Left renal cortex interstitium (tissue), 4 donors: ENCODE measurements at regions not wholly inside any gene's neighbourhood (a gene's known extent, or its start where the extent isn't known, plus 50 kb on each side); places are given as distances from the start of the nearest gene placed in this dataset.

Source experiments
- DNase-seq, 4 donors: peaks; one replicate each; pipeline ENCODE4 v3.0.0-alpha.2; 2013; ENCODE audit warnings: low read depth in 4 of 4, low spot score in 2 of 4, missing footprints in 1 of 4

DNA sequence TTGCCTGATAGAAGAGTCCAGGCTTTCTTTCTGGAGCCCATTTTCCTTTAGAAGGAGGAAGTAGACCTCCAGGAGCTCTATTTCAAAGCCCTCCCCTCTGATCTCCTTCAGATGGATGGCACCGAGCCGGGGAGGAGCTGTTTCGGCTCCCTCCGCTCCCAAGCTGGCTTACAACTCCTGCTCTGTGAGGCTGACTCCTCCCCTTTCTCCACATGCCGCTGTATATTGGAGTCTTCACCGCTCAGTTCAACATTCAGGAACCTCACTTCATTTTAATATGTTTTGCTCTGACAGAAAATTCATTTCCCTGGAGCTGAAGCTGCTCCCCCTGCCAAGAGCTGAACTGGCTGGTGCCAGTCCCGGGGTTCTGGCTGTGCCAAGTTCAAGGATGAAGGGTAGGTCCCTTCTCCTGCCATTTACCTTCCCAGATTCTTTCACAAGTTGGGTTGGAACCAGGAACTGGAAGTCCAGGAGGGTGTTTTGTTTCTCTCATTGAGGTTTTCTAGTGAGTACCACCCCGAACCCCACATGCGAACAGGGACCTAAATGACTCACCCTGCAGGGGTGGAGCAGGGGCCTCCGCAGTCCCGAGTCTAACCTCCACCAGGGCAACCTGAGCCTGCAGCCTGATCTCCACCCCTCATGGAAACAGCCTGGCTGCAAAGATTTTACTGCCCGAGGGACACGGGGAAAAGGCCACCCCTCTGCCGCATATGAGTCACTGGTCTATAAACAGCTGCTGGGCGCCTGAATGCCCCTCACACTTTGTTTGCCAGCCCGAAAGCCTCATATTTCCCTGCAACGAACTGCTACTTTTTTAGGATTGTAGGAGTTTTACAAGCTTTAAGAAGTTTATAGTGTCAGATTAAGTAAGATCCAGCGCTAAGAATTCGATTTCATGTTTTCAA is 68.6 kb upstream of the FOXA2 start:
- DNase-seq = no peak

DNA sequence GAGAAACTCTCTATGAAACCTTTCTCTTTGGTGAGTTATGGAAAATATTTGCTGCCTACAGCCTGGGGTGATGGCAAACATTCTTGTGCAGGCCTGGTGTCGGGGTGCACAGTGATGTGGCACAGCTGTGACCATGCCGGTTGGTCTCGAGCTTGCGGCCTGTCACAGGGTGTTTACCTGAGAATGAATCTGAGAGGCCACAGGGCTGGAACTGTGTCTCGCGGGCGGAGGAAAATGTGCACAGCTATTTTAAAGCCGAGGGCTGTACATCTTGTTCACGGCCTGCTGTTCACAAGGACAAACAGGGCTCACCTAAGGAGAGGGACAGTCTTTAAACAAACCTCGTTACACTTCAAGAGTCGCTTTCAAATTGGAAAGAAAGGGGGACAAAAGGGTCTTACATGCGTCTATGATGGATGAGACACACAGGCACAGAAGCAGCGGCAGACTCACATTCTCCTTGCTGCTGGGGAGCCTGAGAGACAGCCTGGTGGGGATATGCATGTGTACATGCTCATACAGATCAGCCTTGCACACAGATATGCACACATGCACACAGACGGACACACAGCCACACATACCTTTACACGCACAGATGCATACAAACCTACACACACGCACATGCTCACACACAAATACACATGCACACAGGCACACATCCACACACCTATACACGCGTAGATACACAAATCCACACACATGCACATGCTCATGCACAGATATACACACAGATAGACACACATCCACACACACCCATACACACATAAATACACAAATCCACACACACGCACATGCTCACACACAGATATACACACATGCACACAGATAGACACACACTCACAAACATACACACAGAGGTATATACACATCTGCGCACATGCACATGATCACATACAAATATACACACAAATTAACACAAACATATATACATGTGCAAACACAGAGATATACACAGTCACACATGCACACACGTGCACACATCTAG is 69.6 kb upstream of the FOXA2 start:
- DNase-seq = no peak

DNA sequence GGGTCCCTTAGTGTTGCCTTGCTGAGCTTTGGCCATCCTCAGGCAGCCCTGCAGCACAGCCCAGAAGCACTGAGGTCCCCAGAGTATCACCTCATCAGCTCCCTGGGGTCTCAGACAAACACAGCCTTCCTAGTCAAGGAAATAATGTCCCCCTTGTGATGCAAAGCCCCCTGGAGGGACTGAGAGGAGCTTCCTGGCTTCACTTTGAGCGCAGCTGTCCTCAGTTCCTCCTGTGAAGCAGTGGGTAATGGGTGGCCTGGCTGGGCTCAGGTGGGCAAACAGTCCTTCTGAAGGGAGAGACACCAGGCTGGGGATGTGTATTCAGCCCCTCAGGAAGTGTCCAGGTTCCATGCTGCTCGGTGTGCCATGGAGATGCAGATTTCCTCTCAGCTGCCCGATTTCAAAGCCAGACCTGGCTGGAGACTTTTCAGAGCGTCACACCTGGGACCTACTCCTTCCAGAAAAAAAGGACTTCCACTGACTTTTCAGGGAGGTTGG is 79.2 kb upstream of the FOXA2 start:
- DNase-seq = no peak

DNA sequence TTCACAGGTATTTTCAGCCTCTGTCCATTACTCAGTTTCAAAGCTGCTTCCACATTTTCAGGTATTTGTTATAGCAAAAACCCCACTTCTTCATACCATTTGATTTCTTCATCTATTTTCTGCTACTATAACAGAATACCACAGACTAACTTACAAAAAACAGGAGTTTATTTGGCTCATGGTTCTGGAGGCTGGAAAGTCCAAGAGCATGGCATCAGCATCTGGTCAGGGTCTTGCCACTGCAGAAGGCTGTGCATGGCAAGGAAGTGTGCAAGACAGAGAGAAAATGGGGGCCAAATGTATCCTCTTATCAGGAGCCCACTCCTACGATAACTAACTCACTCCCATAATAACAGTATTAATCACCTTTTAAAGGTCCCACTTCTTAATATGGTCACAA is 82.8 kb upstream of the FOXA2 start:
- DNase-seq = no peak

DNA sequence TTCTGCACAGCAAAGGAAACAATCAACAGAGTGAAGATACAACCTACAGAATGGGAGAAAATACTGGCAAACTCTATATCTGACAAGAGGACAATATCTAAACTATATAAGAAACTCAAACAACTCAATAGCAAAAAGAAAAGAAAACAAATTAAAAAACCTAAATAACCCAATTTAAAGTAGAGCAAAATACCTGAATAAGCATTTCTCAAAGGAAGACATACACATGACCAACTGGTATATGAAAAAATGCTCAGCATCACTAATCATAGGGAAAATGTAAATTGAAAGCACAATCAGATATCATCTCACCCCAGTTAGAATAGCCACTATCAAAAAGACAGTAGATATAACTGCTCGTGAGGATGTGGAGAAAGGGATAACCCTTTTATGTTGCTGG is 87.8 kb upstream of the FOXA2 start:
- DNase-seq = no peak

DNA sequence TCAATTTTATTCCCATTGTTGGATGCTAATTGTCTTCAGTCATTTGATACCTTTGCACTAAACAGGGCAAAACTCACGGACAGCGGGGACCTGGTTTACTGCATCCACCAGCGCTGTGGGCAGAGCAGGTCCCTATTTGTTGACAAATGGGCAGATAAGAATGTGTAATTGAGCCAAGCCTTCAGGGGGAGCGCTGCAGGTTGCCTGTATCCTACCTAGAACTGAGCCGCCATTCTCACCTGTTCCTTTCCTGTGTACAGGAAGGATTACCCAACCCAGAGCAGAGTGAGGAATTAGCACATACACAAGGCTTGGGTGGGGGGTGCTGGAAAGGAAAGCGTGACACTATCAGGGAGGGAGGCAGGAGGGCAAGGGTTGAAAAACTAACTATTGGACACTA is 89.1 kb upstream of the FOXA2 start:
- no peak for DNase-seq

DNA sequence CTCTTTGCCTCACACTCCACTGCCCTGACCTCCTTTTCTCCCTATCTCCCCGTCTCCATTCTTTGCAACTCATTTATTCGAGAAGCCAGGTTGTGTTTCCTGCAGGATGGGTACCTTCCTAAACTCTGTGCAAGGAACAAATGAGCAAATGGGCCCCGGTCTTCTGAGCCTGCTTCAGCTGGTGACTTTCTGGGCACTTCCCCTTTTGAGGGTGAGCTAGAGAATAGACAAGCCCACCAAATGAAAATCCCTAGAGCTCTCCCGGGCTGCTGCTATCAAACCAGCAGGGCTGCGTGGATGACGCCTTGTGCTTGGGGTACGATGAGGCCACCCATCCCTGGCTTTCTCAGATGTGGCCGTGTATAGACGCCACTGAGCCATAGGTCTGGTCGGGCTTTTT is 91.0 kb upstream of the FOXA2 start:
- DNase-seq = no peak

DNA sequence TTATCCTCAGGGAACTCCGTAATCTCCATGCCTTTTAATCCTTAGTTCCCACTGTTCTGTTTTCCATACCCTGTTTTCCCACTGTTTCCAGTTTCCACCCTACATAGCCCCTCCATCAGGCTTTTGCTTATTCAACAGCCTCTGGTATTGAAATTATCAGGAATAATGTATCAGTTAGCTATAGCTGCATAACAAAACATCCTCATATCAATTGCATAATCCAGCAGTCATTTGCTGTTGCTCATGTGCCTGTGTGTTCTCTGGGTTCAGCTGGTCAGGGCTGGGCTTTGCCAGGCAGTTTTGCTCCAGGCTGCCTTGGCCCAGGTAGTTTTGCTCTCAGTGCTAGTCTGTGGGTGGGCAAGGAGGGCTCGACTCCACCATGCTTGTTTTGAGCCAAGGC is 94.3 kb upstream of the FOXA2 start:
- no peak for DNase-seq

DNA sequence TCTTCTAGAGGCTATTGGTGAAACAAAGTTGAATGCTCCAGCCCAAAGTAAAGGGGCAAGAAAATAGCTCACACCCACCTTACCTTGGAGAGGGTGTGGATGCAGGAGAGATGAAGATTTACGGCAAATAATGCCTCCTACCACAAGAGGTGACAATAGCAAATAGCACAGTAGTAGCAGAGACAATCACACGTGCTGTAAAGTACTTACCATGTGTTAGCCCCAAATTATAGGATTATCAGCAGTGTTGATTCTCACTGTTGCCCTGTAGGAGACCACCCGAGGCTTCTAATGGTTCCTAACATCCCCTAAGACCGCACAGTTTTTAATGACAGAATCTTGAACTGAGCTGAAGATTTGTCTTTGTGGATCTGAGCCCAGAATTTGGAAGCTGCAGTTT is 94.8 kb upstream of the FOXA2 start:
- no peak for DNase-seq

DNA sequence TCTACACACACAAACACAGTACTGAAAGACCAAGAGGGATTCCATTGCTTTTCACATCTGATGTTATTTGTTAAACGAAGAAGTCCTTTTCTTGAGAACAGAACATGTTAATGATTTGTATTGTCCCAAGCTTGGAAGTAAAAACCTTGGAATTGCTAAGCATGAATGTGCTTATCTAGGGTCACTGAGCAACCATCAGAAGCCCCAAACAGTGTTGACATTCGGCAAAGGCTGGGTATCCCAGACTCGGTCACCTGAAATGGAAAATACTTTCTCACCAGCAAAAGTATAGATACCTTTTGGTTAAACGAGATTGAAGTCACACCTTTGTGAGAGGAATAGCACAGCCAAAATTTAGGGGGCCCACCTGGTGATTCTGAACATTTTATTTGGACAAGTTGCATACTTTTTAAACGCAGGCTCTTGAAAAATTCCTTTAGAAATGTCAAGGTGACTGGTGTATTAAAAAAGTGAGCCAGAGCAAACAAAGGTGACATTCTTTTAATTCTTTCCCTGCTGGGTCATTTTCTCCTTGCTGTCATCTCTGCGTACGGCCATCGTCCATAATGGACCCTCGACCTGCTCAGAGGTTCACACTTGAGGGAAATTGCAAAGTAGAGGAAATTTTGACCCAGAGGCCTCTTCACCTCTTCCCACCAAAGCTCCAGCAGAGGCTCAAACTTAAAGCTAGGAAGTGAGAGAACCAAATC is 95.8 kb upstream of the FOXA2 start:
- no peak for DNase-seq

DNA sequence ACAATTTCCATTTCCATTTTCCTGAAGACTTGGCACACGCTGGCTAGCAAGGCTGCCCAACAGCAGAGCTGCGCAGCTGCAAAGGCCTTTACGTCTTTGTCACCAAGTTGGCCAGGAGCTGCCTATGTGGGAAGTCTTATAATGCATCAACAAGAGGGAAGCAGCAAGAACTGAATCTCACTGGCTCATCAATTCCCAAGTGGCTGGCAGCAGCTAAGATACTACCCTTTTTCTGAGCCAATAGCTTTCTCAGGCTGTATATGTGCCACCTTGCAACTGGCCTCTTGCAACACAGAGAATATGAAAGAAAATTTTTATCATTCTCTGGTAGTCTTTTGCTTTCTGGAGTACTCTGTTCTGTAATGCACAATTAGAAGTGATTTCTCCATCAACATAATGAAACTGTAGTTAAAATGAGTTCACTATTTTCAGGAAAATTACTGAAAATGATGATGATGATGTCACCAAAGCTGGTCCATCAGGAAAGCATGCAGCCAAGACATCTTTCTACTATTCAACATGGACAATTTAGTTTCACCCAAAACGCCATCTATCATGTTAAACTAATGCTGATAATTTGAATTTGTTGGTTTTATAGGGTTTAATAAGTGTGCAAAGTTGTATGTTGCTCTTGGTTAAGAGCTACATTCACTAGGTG is 97.3 kb upstream of the FOXA2 start:
- DNase-seq = no peak

DNA sequence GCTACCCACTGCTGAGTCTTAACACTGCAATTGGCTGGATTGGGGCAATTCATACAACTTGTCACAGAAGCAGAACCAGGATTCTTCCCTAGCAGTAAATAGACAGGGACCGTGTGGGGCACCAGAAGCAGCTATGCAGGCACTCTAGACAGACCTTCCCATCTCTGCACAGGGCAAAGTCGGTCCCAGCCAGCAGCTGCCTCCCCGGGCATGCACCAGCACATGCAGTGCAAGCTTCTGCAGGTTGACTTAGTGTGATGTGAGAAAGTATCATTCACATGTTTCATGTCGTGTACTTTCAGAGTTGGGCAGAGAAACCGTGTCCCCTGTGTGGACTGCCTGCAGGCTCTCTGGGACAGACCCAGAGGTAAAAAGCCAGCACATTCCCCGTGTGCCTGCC is 98.0 kb upstream of the FOXA2 start:
- DNase-seq = no peak

DNA sequence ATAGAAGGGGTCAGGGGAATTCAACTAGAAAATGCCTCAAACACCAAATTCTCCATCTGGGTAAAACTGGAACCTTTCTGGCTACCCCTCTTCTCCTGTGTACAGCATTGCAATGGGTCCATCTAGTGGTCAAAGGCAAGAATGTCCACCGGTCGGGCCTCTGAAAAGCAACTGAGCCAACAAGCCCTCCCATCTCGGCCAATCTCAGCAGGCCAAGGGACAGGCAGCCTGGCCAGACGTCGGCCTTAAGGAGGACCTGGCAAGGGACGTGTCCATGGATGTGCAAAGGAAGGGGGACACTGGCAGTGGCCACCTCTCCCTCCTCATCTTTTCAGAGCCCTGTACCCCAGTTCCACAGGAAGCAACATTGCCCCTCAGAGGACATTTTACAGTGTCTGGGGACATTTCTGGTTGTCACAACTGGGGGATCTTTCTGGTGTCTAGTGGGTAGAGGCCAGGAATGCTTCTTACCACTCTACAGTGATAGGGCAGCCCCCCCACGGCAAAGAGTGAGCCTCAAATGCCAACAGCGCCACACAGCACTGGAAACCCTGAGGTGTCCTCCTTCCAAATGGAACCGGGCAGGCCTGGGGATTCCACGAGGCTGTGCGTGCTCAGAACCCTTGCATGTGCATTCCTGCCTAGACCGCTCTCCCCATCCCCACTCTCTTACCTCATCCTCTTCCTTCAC is 99.8 kb upstream of the FOXA2 start:
- DNase-seq = peak in 3 of 4 donors; percentile 48 to 72 (median 49)

DNA sequence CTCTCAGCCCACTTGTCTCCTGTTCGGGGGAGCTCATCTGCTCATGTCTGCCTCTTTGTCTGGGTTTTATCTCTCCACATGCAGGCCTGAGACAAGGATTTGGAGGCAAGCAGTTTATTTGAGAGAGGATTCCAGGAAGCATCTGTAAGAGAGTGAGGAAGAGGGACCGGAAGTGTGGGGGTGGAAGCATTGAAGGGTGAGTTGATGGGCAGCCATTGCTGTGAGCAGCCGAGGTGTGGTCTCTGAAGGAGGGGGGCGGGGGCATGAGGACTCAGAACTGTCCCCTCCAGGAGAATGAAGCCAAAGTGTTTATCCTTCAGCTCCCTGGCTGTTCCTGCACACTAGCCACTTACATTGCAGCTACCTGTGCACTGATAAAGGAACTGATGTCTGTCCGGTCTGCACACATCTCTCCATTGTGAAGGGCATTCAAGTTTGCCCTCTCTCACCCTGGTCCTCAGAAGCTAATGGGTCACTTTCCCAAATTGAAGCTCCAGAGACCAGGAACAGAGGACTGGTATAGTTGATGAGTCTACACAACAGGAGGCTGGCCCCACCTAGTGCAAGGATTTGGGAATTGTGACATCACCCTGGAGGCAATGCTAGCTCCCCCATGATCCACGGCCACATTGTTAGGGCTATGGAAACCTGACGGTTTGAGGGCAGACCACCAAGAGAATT is 100.5 kb upstream of the FOXA2 start:
- no peak for DNase-seq

DNA sequence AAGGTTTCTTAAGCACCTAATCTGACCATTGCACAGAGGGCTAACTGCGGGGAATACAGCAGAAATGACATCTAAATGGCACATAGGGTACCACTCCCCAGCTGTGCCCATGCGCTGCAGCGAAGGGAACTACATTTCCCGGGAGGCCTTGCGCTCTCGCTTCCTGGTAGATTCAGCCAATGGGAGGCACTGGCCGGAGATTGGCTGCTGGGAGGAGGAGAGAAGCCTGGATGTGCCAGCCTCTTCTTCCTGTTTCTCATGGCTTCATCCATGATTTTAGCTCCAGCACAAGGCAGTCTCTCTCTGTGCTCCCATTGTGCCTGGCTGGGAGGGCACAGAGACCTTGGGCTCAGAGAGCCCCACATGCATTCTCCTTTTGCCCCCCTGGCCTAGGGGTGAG is 101.7 kb upstream of the FOXA2 start:
- peak in 1 of 4 donors; percentile 39 for DNase-seq

DNA sequence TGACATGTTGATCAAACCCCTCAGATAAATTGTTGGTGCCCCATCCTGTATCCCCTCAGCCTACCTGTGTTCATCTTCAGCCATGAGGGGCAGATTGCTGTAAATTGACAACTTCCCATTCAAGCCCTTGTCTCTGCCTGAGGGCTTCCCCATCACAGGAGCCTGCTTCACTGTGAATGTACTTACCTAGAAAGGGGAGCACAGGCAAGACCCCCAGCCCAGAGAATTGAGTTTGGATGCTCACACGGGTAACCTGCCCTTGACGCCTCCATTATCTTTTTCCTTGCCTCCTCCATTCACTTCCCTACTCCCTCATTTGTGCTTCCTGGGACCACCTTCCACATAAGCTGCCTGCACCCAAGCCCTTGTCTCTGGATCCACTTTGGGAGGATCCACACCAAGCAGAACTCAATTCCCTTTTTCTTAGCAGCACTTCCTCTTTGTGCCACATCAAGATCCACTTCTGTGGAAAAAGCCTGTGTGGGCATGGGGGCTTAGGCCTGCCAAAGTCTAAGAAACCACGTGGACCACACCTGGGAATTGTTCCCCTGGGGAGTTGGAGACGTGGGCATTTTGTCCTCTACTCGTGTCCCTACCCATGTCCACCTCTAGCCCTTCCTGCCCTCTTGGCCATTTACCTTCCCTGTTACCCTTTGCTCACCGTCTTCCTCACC is 103.4 kb upstream of the FOXA2 start:
- DNase-seq = no peak

DNA sequence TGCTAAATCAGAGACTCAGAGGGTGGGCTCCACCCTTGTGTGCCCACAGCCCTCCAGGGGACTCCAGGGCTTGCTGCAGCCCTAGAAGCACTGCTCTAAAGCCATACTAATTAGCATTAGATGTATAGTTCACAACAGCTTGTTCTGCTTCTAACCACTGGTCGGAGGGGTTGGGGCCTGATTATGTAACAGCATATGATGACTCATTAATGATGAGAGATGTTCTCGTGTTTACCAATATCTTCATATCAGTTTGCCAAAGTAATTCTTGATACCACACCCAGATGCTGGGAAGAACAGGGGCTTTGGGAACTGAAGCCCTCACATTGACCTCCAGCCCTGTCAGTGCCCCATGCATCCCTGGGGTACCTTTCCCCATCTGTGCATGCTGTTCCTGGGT is 104.1 kb upstream of the FOXA2 start:
- DNase-seq = no peak

DNA sequence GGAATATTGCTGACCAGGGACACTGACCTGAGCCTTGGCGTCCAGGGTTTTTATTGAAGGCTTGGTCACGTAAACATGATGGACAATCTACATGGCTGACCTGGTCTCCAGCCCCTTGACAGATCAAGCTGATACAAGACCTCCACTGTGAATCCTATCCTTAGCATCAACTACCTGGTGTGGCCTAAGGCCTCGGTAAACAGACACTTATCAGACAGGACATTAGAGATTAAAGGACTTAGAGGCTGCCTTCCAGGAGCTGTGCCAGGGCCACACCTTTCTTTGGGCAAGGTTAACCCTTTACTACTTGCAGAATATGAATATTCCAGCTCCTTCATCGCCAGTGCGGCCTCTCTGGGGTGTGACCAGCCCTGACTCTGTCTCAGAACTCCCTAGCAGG is 104.9 kb upstream of the FOXA2 start:
- no peak for DNase-seq

DNA sequence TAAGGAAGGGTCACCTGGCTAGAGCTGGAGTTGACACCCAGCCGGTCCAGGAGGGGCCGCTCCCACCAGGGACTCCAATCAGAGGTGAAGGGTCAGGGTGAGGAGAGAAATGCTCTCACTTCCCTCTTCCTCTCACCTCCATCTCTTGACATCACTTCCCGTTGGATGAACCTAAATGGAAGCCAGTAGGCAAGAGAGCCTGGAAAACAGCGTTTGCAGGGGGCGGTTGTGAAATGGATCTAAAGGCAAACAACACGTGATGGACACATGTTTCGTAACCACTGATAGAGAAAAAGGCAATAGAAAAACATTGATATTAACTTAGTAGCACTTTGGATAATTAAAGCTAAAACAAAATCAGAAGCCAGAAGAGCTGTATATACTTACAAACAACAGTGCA is 105.6 kb upstream of the FOXA2 start:
- DNase-seq = no peak
